Ovary (tissue), 3 donors: ENCODE measurements at regions not wholly inside any gene's neighbourhood (a gene's known extent, or its start where the extent isn't known, plus 50 kb on each side); places are given as distances from the start of the nearest gene placed in this dataset.

Source experiments
- EP300 ChIP-seq: sonication (generic); formaldehyde crosslinking; IDR thresholded peaks from one replicate; pipeline ENCODE4 v1.6.1; 2017; ENCODE audit warnings: antibody characterized with exemption
- POLR2A ChIP-seq: fragments of 450-650 bp; IDR thresholded peaks from one replicate; pipeline ENCODE4 v1.6.1; 2017; ENCODE audit warnings: antibody characterized with exemption, mild to moderate bottlenecking, moderate library complexity
- TF ChIP-seq, protein P1 (sequence below), 3 donors: fragments of 450-650 bp in 2 of 3; fragments of 200-600 bp in 1 of 3; IDR thresholded peaks; one replicate each; pipeline versions ENCODE4 v1.5.1 to v1.8.0; 2016 to 2022; ENCODE audit warnings: antibody characterized with exemption in 3 of 3, mild to moderate bottlenecking in 1 of 3
- donor health status: DM: no; HTN: no; CAD: no.

- TF ChIP-seq POLR2A (no peak), EP300 (no peak)
- TF ChIP-seq, protein P1, sequence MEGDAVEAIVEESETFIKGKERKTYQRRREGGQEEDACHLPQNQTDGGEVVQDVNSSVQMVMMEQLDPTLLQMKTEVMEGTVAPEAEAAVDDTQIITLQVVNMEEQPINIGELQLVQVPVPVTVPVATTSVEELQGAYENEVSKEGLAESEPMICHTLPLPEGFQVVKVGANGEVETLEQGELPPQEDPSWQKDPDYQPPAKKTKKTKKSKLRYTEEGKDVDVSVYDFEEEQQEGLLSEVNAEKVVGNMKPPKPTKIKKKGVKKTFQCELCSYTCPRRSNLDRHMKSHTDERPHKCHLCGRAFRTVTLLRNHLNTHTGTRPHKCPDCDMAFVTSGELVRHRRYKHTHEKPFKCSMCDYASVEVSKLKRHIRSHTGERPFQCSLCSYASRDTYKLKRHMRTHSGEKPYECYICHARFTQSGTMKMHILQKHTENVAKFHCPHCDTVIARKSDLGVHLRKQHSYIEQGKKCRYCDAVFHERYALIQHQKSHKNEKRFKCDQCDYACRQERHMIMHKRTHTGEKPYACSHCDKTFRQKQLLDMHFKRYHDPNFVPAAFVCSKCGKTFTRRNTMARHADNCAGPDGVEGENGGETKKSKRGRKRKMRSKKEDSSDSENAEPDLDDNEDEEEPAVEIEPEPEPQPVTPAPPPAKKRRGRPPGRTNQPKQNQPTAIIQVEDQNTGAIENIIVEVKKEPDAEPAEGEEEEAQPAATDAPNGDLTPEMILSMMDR (IDR thresholded peaks at IDR 0.05) = no peak
Measured at GRCh38 chr4:134650461-134650860, 448.9 kb upstream of the PABPC4L start.
